Esophagus (tissue), 2 donors: ENCODE measurements at regions not wholly inside any gene's neighbourhood (a gene's known extent, or its start where the extent isn't known, plus 50 kb on each side); places are given as distances from the start of the nearest gene placed in this dataset.

ENCODE experiments used
- H3K27ac ChIP-seq, 2 donors: one replicate each; pipeline ENCODE4 v1.5.1; 2013; ENCODE audit warnings: low read depth in 2 of 2, mild to moderate bottlenecking in 2 of 2, inconsistent platforms in 1 of 2, low read length in 1 of 2, moderate library complexity in 1 of 2
- H3K27me3 ChIP-seq, 2 donors: one replicate each; pipeline ENCODE4 v1.6.1; 2013; ENCODE audit warnings: low read length in 2 of 2, control low read depth in 1 of 2, mild to moderate bottlenecking in 1 of 2; ENCODE audit not compliant: insufficient read depth in 2 of 2, control insufficient read depth in 1 of 2
- H3K36me3 ChIP-seq, 2 donors: one replicate each; pipeline ENCODE4 v1.6.1; 2013; ENCODE audit warnings: low read length in 1 of 2; ENCODE audit not compliant: control insufficient read depth in 2 of 2, insufficient read depth in 2 of 2
- H3K4me1 ChIP-seq, 2 donors: one replicate each; pipeline ENCODE4 v1.6.1; 2013; ENCODE audit warnings: low read length in 1 of 2; ENCODE audit not compliant: control insufficient read depth in 2 of 2, insufficient read depth in 2 of 2
- H3K4me3 ChIP-seq, 2 donors: one replicate each; pipeline ENCODE4 v1.5.1; 2013; ENCODE audit warnings: low read length in 2 of 2, mild to moderate bottlenecking in 2 of 2, low read depth in 1 of 2, moderate library complexity in 1 of 2
- H3K9me3 ChIP-seq, 2 donors: one replicate each; pipeline ENCODE4 v1.6.1; 2013; ENCODE audit warnings: mild to moderate bottlenecking in 2 of 2, low read depth in 1 of 2, low read length in 1 of 2, moderate library complexity in 1 of 2; ENCODE audit not compliant: control insufficient read depth in 2 of 2, insufficient read depth in 1 of 2
- WGBS, 2 donors: extraction: QIAGEN DNeasy Blood & Tissue Kit; methylation state at CpG; one replicate each; pipeline ENCODE4 v1.1.7; 2013; 5-methylcytosine and 5-hydroxymethylcytosine counted together
- donor health status: healthy with polysubstance abuse.
- donor health status: Bipolar disorder and iron deficiency.

DNA sequence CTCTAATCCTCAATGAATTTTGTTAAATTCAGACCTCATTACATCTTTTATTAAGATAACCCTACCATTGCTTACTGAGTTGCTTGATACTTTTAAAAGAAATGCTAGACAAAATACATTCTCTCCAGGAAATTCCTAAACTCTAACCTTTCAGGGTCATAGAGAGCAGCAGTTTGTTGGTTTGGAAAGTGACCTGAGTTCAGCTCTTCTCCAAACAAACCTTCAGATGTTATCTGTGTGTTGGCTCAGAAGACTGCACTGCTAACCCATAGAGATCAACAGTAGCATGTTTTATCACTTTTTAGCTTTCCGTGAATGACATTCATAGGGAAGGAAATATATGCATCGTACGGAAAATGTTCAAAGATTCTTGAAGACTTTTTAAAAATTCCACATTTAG, 101.8 kb upstream of the VEGFC start:
- Histone ChIP-seq H3K9me3 (no peaks in the 10 kb centered on the region), H3K27me3 (peaks cover 0 to 2% of the 10 kb centered on the region in 2 donors), H3K36me3 (no peaks in the 10 kb centered on the region), H3K4me1 (no peaks in the 10 kb centered on the region), H3K4me3 (no peak overlapping the region), H3K27ac (no peak overlapping the region)
- WGBS, 2 donors: 76 to 93% methylated on average over 3 of the region's 3 CpGs

DNA sequence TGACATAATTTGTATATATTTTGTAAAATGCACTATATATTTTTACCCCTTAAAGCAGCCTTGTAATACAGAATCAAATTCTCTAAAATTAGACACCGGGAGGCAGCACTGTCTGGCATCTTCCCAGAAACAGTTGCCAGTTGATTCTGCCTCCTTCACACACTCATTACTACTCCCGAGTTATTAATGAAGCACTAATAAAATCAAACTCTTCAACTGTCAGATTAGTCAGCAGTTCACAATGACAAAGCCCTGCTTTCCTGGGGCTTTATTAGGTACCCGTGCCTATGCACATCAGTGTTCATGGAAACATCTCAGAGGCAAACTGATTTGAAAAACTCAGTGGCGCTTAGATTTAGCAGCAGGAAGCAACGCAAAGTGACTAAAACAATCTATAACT, 103.5 kb upstream of the VEGFC start:
- H3K27ac ChIP-seq: no peak overlapping the region
- peaks cover 0 to 2% of the 10 kb centered on the region in 2 donors for H3K27me3 ChIP-seq
- no peaks in the 10 kb centered on the region for H3K4me1 ChIP-seq
- H3K4me3 ChIP-seq: no peak overlapping the region
- H3K36me3 ChIP-seq: no peaks in the 10 kb centered on the region
- no peaks in the 10 kb centered on the region for H3K9me3 ChIP-seq
- WGBS, 2 donors: 40 to 52% methylated on average over 5 of the region's 5 CpGs

DNA sequence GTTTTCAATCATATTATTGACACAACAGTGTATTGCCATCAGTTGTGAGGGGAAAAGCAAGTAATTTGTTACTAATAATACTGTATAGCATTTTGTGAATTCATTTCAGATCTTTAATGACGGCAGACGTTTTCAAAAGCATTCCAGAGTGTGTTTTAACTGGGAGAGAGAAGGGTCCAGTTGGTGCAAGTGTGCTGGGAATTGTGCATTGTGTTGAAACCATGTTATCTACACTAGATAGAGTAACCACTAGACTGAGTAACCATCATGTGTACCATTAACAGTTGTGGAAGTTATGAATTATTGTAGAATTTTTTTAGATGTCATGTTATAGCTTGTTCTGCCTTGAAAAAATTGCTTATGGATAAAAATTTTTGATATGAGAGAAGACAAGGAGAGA, 104.5 kb upstream of the VEGFC start:
- 27 to 72% methylated on average over 2 of the region's 2 CpGs for WGBS, 2 donors

DNA sequence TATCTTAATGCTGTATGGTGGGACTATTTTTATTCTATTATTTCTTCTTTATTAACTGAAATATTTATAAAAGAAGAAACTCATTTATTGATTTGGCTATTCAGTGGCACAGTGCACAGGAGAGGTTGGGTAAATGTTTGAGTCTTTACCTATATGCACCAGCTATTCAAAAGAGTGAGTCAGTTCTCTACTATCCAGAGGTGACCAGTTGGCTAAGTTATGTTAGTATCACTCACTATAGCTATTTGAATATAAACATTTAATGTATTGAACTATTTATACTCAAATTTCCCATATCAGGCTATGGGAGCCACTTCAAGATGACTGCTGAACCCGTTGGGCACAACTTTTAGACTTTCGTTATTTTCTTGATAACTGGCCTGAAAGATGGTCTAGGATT, 106.1 kb upstream of the VEGFC start:
- H3K4me3 ChIP-seq: no peak overlapping the region
- WGBS, 2 donors: 87 to 88% methylated on average over 2 of the region's 2 CpGs
- H3K27ac ChIP-seq: no peak overlapping the region
- H3K36me3 ChIP-seq: no peaks in the 10 kb centered on the region
- H3K4me1 ChIP-seq: no peaks in the 10 kb centered on the region
- H3K27me3 ChIP-seq: peaks cover 0 to 2% of the 10 kb centered on the region in 2 donors
- no peaks in the 10 kb centered on the region for H3K9me3 ChIP-seq

More for the DNA sequence above, 104.5 kb upstream of the VEGFC start:
- H3K27me3 ChIP-seq: peaks cover 0 to 2% of the 10 kb centered on the region in 2 donors
- no peaks in the 10 kb centered on the region for H3K9me3 ChIP-seq
- no peaks in the 10 kb centered on the region for H3K36me3 ChIP-seq
- no peak overlapping the region for H3K27ac ChIP-seq
- H3K4me3 ChIP-seq: no peak overlapping the region
- H3K4me1 ChIP-seq: no peaks in the 10 kb centered on the region

DNA sequence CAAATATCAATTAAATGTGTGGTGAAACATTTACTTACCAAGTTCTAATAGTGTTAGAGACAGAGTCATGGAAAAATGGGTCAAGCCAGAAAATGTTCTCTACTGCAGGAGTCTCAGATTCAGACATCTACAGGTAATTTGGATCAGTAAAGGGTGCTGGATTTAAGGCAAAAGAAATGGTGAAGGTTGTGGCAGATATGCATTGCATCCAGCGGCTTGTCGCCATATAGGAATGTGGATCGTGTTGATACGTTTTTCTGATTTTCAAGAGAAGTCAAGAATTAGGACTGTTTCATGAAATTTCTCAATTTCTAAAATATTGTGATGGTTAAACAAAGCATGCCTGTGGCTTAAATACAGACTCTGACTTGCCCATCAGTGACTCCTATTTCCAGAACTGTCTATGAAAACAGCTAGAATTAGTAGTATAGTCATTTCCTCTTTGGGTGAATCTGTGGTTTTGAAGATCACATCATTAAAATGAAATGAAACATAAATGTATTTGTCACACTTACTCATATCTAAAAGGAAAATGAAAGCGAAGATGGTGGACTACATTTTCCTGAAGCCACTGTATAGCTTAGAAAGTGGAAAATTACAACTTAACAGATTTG, 110.1 kb upstream of the VEGFC start:
- H3K9me3 ChIP-seq: no peaks in the 10 kb centered on the region
- H3K27me3 ChIP-seq: no peaks in the 10 kb centered on the region
- WGBS, 2 donors: 67 to 79% methylated on average over 5 of the region's 5 CpGs
- H3K4me1 ChIP-seq: no peaks in the 10 kb centered on the region
- H3K36me3 ChIP-seq: no peaks in the 10 kb centered on the region
- H3K27ac ChIP-seq: no peak overlapping the region
- no peak overlapping the region for H3K4me3 ChIP-seq

DNA sequence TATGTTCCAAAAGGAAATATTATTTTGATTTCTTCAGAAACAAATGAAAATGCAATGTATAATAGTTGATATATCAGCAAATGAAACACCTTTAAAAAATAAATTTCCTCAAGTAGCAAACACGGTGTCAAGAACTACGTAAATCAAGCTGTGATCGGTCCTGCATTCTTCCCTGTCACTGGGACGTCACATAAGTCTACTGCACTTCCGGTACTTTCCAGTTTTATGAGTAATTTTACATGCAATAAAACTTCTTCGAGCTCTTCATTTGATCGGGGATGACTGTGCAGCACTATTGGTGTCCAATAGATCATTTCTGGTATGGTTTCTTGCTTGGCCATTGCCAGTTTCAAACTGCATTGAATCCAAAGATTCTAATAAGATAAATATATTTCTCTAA, 114.0 kb upstream of the VEGFC start:
- peaks cover 0 to 7% of the 10 kb centered on the region in 2 donors for H3K9me3 ChIP-seq
- no peaks in the 10 kb centered on the region for H3K36me3 ChIP-seq
- WGBS, 2 donors: 65 to 74% methylated on average over 7 of the region's 7 CpGs
- H3K27ac ChIP-seq: no peak overlapping the region
- H3K4me1 ChIP-seq: no peaks in the 10 kb centered on the region
- H3K4me3 ChIP-seq: no peak overlapping the region
- no peaks in the 10 kb centered on the region for H3K27me3 ChIP-seq

DNA sequence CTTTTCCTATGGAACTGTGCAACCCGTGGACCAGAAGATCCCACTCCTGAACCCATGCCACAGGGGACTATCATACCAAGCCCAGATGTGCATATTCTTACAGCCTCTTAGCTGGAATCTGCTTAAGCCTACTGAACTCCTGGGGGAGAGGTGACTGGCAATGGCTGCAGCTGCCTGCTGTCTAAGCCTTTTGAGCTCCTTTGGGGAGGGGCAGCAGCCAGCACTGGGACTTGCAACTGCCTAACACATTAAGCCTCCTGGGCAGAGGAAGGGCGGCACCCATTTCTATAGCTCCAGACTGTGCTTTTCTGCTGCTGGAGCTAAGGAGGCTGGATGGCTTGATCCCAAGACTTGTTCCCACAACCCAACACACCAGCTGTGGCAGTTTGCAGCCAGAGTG, 117.9 kb upstream of the VEGFC start:
- H3K9me3 ChIP-seq: peaks cover 0 to 7% of the 10 kb centered on the region in 2 donors
- no peaks in the 10 kb centered on the region for H3K4me1 ChIP-seq
- H3K36me3 ChIP-seq: no peaks in the 10 kb centered on the region
- H3K27ac ChIP-seq: no peak overlapping the region
- H3K4me3 ChIP-seq: no peak overlapping the region
- no peaks in the 10 kb centered on the region for H3K27me3 ChIP-seq
- WGBS, 2 donors: 87 to 88% methylated on average over 2 of the region's 2 CpGs

DNA sequence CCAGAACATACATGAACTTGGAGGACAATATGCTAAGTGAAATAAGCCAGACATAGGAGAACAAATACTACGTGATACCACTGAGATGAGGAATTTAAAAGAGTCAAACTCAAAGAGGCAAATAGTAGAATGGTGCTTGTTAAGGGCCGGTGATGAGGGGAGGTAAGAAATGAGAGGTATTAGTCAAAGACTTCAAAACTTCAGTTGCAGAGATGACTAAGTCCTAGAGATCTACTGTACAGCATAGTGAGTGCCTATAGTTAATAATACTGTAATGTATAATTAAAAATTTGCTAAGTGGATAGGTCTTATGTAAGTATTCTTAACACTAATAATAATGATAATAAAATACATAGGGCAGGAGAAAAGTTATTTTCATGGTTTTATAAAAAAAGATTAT, 126.9 kb upstream of the VEGFC start:
- WGBS, 2 donors: 82 to 83% methylated on average over 2 of the region's 2 CpGs
- no peaks in the 10 kb centered on the region for H3K27me3 ChIP-seq
- no peaks in the 10 kb centered on the region for H3K36me3 ChIP-seq
- no peaks in the 10 kb centered on the region for H3K4me1 ChIP-seq
- no peak overlapping the region for H3K27ac ChIP-seq
- no peaks in the 10 kb centered on the region for H3K9me3 ChIP-seq
- no peak overlapping the region for H3K4me3 ChIP-seq

DNA sequence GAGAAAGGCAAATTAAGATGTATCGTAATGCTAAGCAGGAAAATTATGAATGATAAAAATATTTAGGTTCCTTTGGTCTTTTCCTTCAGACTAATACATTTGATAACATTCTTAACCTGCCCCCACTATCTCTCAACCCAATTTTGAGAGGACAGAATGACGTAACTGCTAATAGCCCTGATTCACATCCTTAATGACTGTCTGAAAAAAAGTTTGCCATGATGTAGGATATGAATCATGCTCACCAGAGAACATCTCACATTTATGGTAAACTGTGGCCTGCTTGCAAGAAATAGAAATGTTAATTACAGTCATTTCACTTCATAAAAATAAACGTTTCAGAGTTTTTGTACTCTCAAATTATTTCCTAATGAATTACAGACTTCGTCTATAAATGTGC, 128.0 kb upstream of the VEGFC start:
- 46 to 47% methylated on average over 4 of the region's 4 CpGs for WGBS, 2 donors
- Histone ChIP-seq H3K36me3 (no peaks in the 10 kb centered on the region), H3K9me3 (no peaks in the 10 kb centered on the region), H3K27ac (no peak overlapping the region), H3K27me3 (no peaks in the 10 kb centered on the region), H3K4me3 (no peak overlapping the region), H3K4me1 (no peaks in the 10 kb centered on the region)

DNA sequence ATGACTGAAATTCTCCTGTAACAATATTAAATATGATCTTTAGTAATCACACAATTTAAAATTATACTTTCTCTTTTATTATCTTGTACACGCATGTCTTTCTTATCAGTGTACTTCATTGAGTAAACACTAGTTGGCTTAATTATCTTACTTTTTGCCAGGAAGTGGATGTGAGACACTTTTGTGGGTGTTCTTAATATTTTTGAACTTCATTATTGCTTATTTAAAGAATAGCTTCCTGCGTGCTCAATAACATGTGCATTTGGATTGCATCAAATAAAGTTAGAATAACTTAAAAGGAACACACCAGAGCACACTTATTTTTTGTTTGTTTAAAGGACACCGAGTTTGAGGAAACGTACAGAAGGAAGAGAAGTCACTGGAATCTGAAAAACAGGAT, 128.5 kb upstream of the VEGFC start:
- Histone ChIP-seq H3K4me3 (no peak overlapping the region), H3K27ac (no peak overlapping the region), H3K4me1 (no peaks in the 10 kb centered on the region), H3K9me3 (no peaks in the 10 kb centered on the region), H3K36me3 (no peaks in the 10 kb centered on the region), H3K27me3 (no peaks in the 10 kb centered on the region)
- WGBS, 2 donors: 64% methylated on average over 4 of the region's 4 CpGs
